GM18502 (cell line): ENCODE measurements at regions not wholly inside any gene's neighbourhood (a gene's known extent, or its start where the extent isn't known, plus 50 kb on each side); places are given as distances from the start of the nearest gene placed in this dataset.
"Not testable (repeated sequence)": the region's sequence is repeated elsewhere in the genome, so short reads cannot be mapped to it uniquely, and the experiment has no call there.

Source experiments
- ATAC-seq: cut with Tn5 transposase; IDR thresholded peaks from one replicate; pipeline ENCODE4 v1.9.1; 2021; ENCODE audit warnings: mild to moderate bottlenecking; ENCODE audit not compliant: unreplicated experiment, poor library complexity

GRCh38 chr11:13214276-13214675 lies 63.3 kb upstream of the BMAL1 start:
- ATAC-seq = no peak

GRCh38 chr11:13215149-13215548 lies 62.4 kb upstream of the BMAL1 start:
- ATAC-seq = no peak

GRCh38 chr11:13216019-13216710 lies 61.4 kb upstream of the BMAL1 start:
- no peak for ATAC-seq

GRCh38 chr11:13216711-13217075 lies 60.9 kb upstream of the BMAL1 start:
- ATAC-seq = no peak

- not testable (repeated sequence) for ATAC-seq
Observed at GRCh38 chr11:13218685-13219084, 58.9 kb upstream of the BMAL1 start.

- no peak for ATAC-seq
Observed at GRCh38 chr11:13220148-13220547, 57.4 kb upstream of the BMAL1 start.

GRCh38 chr11:13221722-13222121 lies 55.9 kb upstream of the BMAL1 start:
- ATAC-seq = no peak

GRCh38 chr11:13222285-13222684 lies 55.3 kb upstream of the BMAL1 start:
- no peak for ATAC-seq

- no peak for ATAC-seq
Observed at GRCh38 chr11:13223112-13223511, 54.5 kb upstream of the BMAL1 start.

GRCh38 chr11:13224324-13224723 lies 53.3 kb upstream of the BMAL1 start:
- ATAC-seq = no peak

GRCh38 chr11:13225038-13226001 lies 52.3 kb upstream of the BMAL1 start:
- ATAC-seq = no peak

- no peak for ATAC-seq
Observed at GRCh38 chr11:13227676-13228255, 49.8 kb upstream of the BMAL1 start.
